ENCODE measurements at regions not wholly inside any gene's neighbourhood (a gene's known extent, or its start where the extent isn't known, plus 50 kb on each side); places are given as distances from the start of the nearest gene placed in this dataset.

DNA sequence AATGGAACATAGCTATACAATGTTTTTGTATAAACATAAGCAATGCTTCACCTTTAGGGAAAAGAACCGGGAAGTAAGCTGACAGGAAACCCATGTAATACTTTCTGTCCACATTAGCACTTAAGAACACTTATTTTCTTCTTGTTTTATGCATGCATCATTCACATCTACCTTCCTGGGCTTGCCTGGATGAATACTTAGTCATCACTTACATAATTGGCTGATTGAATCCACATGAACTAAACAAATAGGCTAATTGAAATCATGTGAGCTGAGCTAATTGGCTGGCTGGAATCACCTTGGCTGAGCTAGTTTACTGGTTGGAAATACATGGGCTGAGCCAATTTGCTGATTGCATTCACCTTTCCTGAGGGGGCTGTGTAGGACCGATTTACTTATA is 78.8 kb downstream of the ZNF726 start:
- TF ChIP-seq, protein P1, sequence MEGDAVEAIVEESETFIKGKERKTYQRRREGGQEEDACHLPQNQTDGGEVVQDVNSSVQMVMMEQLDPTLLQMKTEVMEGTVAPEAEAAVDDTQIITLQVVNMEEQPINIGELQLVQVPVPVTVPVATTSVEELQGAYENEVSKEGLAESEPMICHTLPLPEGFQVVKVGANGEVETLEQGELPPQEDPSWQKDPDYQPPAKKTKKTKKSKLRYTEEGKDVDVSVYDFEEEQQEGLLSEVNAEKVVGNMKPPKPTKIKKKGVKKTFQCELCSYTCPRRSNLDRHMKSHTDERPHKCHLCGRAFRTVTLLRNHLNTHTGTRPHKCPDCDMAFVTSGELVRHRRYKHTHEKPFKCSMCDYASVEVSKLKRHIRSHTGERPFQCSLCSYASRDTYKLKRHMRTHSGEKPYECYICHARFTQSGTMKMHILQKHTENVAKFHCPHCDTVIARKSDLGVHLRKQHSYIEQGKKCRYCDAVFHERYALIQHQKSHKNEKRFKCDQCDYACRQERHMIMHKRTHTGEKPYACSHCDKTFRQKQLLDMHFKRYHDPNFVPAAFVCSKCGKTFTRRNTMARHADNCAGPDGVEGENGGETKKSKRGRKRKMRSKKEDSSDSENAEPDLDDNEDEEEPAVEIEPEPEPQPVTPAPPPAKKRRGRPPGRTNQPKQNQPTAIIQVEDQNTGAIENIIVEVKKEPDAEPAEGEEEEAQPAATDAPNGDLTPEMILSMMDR (conservative IDR thresholded peaks at IDR 0.05; ENCODE audit: low read depth in 2 of 2) = no peak
- TF ChIP-seq POLR2AphosphoS5 (IDR thresholded peaks at IDR 0.05; ENCODE audit: low read depth) = no peak
- no peak for TF ChIP-seq CREB1 (CRISPR knock-in tag; IDR thresholded peaks at IDR 0.05; ENCODE audit: low read depth)
- TF ChIP-seq, protein P2, sequence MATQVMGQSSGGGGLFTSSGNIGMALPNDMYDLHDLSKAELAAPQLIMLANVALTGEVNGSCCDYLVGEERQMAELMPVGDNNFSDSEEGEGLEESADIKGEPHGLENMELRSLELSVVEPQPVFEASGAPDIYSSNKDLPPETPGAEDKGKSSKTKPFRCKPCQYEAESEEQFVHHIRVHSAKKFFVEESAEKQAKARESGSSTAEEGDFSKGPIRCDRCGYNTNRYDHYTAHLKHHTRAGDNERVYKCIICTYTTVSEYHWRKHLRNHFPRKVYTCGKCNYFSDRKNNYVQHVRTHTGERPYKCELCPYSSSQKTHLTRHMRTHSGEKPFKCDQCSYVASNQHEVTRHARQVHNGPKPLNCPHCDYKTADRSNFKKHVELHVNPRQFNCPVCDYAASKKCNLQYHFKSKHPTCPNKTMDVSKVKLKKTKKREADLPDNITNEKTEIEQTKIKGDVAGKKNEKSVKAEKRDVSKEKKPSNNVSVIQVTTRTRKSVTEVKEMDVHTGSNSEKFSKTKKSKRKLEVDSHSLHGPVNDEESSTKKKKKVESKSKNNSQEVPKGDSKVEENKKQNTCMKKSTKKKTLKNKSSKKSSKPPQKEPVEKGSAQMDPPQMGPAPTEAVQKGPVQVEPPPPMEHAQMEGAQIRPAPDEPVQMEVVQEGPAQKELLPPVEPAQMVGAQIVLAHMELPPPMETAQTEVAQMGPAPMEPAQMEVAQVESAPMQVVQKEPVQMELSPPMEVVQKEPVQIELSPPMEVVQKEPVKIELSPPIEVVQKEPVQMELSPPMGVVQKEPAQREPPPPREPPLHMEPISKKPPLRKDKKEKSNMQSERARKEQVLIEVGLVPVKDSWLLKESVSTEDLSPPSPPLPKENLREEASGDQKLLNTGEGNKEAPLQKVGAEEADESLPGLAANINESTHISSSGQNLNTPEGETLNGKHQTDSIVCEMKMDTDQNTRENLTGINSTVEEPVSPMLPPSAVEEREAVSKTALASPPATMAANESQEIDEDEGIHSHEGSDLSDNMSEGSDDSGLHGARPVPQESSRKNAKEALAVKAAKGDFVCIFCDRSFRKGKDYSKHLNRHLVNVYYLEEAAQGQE (IDR thresholded peaks at IDR 0.05; ENCODE audit: unreplicated experiment) = no peak
